Gastroesophageal sphincter (tissue), 3 donors: ENCODE measurements at regions not wholly inside any gene's neighbourhood (a gene's known extent, or its start where the extent isn't known, plus 50 kb on each side); places are given as distances from the start of the nearest gene placed in this dataset.

ENCODE experiments used
- CTCF ChIP-seq, 4 experiments: fragments of 200-600 bp in 2 of 4; fragments of 450-650 bp in 2 of 4; sonication (generic) in 1 of 4; IDR thresholded peaks; one replicate each; pipeline ENCODE4 v1.5.1; 2017 to 2019; ENCODE audit warnings: antibody characterized with exemption in 4 of 4, mild to moderate bottlenecking in 2 of 4, moderate library complexity in 2 of 4
- POLR2A ChIP-seq, 2 donors: fragments of 450-650 bp; IDR thresholded peaks; one replicate each; pipeline ENCODE4 v1.6.1; 2017; ENCODE audit warnings: antibody characterized with exemption in 2 of 2, mild to moderate bottlenecking in 2 of 2, moderate library complexity in 1 of 2
- POLR2AphosphoS5 ChIP-seq: sonication (generic); formaldehyde crosslinking; IDR thresholded peaks from one replicate; pipeline ENCODE4 v1.6.1; 2017; ENCODE audit warnings: antibody characterized with exemption

- TF ChIP-seq CTCF (IDR thresholded peaks at IDR 0.05) (no peak), POLR2A (IDR thresholded peaks at IDR 0.05) (no peak), POLR2AphosphoS5 (no peak)
Observed at GRCh38 chr11:119800619-119801018, 71.6 kb upstream of the NECTIN1 start.
